NT2/D1 (cell line): ENCODE measurements at regions not wholly inside any gene's neighbourhood (a gene's known extent, or its start where the extent isn't known, plus 50 kb on each side); places are given as distances from the start of the nearest gene placed in this dataset.

Experiments
- SUZ12 ChIP-seq: IDR thresholded peaks from 2 replicates; pipeline ENCODE4 v1.6.1; 2011; ENCODE audit not compliant: insufficient read length, insufficient read depth; ENCODE audit errors: extremely low read depth
- YY1 ChIP-seq: IDR thresholded peaks from 2 replicates; pipeline ENCODE4 v1.6.1; 2011; ENCODE audit not compliant: insufficient read length, insufficient read depth
- ZNF274 ChIP-seq: IDR thresholded peaks from 2 replicates; pipeline ENCODE4 v1.6.1; 2011; ENCODE audit warnings: mild to moderate bottlenecking, low read depth, low read length

DNA sequence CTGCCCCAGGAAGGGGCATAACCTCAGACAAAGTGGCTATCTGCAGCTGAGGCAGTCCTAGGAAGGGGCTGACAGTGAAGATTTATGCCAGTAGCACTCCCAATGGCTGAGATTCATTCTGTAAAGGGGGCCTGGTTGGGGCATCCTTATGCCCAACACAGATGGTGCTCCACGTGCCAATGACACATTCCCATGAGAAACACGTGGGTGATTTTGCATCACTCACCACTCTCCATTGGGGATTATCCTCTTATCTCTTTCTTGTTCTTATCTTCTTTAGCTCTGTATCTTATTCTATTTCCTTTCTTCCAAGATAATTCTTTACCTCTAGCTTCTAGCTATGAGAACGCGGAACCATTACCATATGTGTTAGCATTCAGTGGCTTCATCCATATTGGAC lies 194.0 kb upstream of the TUT7 start:
- TF ChIP-seq ZNF274 (no peak), YY1 (no peak), SUZ12 (no peak)
